Parathyroid adenoma (tissue), 2 donors: ENCODE measurements at regions not wholly inside any gene's neighbourhood (a gene's known extent, or its start where the extent isn't known, plus 50 kb on each side); places are given as distances from the start of the nearest gene placed in this dataset.

Source experiments
- H2AFZ ChIP-seq: fragments of 300-600 bp; sonication (generic); one replicate; pipeline ENCODE4 v1.7.0; 2017; ENCODE audit warnings: antibody characterized with exemption, mild to moderate bottlenecking
- H3K27ac ChIP-seq: fragments of 300-600 bp; sonication (generic); one replicate; pipeline ENCODE4 v1.7.0; 2017
- H3K27me3 ChIP-seq: fragments of 300-600 bp; sonication (generic); one replicate; pipeline ENCODE4 v1.7.0; 2017; ENCODE audit warnings: low read length; ENCODE audit not compliant: control insufficient read depth, insufficient read depth
- H3K36me3 ChIP-seq: fragments of 300-600 bp; sonication (generic); one replicate; pipeline ENCODE4 v1.7.0; 2017; ENCODE audit warnings: low read length; ENCODE audit not compliant: control insufficient read depth, insufficient read depth
- H3K4me1 ChIP-seq: fragments of 300-600 bp; sonication (generic); one replicate; pipeline ENCODE4 v1.7.0; 2017; ENCODE audit warnings: control low read depth
- H3K4me2 ChIP-seq: fragments of 300-600 bp; sonication (generic); one replicate; pipeline ENCODE4 v1.7.0; 2017; ENCODE audit warnings: low read length
- H3K4me3 ChIP-seq: fragments of 300-600 bp; sonication (generic); one replicate; pipeline ENCODE4 v1.7.0; 2017; ENCODE audit warnings: low read depth, low read length
- H3K79me2 ChIP-seq: fragments of 300-600 bp; sonication (generic); one replicate; pipeline ENCODE4 v1.7.0; 2017; ENCODE audit warnings: control low read depth
- H3K9ac ChIP-seq: fragments of 300-600 bp; sonication (generic); one replicate; pipeline ENCODE4 v1.7.0; 2017; ENCODE audit warnings: mild to moderate bottlenecking
- H3K9me3 ChIP-seq: fragments of 300-600 bp; sonication (generic); one replicate; pipeline ENCODE4 v1.7.0; 2017; ENCODE audit warnings: low read length; ENCODE audit not compliant: control insufficient read depth
- CTCF ChIP-seq: fragments of 300-600 bp; sonication (generic); IDR thresholded peaks from one replicate; pipeline ENCODE4 v1.7.0; 2017; ENCODE audit warnings: antibody characterized with exemption, mild to moderate bottlenecking
- donor health status: primary hyperparathyroidism.

- H3K4me3 ChIP-seq: no peak overlapping the region
- no peak for TF ChIP-seq CTCF
- no peaks in the 10 kb centered on the region for H3K79me2 ChIP-seq
- no peak overlapping the region for H3K4me2 ChIP-seq
- H3K27me3 ChIP-seq: no peaks in the 10 kb centered on the region
- no peak overlapping the region for H2AFZ ChIP-seq
- H3K4me1 ChIP-seq: no peaks in the 10 kb centered on the region
- no peaks in the 10 kb centered on the region for H3K9me3 ChIP-seq
- H3K27ac ChIP-seq: no peak overlapping the region
- H3K9ac ChIP-seq: no peak overlapping the region
- H3K36me3 ChIP-seq: no peaks in the 10 kb centered on the region
Observed at GRCh38 chr1:233791372-233791703, 113.1 kb upstream of the SLC35F3 start.

DNA sequence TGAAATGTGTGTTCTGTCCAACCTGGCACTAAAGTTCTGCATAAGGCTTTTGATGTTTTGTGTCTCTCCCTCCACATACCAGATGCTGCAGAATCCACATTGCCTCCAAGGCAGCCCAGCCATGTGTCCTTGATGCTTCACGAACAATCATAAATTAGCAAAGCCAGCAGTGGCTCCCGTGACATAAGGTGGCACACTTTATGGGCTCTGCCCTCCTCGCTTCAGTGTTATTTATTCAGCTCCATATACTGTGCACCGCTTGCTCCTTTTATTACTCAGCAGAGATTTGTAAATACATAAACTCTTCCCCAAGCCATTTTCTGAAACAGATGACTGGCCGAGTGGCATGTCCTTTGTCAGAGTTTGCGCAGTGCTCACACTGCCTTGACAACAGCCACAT is 112.8 kb upstream of the SLC35F3 start:
- TF ChIP-seq CTCF: no peak
- Histone ChIP-seq H3K79me2 (no peaks in the 10 kb centered on the region), H3K4me1 (no peaks in the 10 kb centered on the region), H3K4me2 (no peak overlapping the region), H3K27me3 (no peaks in the 10 kb centered on the region), H3K36me3 (no peaks in the 10 kb centered on the region), H3K9ac (no peak overlapping the region), H3K27ac (no peak overlapping the region), H2AFZ (no peak overlapping the region), H3K9me3 (no peaks in the 10 kb centered on the region), H3K4me3 (no peak overlapping the region)

GRCh38 chr1:233794863-233795262 is 109.6 kb upstream of the SLC35F3 start:
- no peak overlapping the region for H3K27ac ChIP-seq
- no peaks in the 10 kb centered on the region for H3K27me3 ChIP-seq
- no peak overlapping the region for H3K4me3 ChIP-seq
- H3K9me3 ChIP-seq: peaks cover 2% of the 10 kb centered on the region
- no peak overlapping the region for H3K9ac ChIP-seq
- TF ChIP-seq CTCF: no peak
- no peak overlapping the region for H2AFZ ChIP-seq
- H3K36me3 ChIP-seq: no peaks in the 10 kb centered on the region
- H3K79me2 ChIP-seq: no peaks in the 10 kb centered on the region
- no peaks in the 10 kb centered on the region for H3K4me1 ChIP-seq
- no peak overlapping the region for H3K4me2 ChIP-seq

DNA sequence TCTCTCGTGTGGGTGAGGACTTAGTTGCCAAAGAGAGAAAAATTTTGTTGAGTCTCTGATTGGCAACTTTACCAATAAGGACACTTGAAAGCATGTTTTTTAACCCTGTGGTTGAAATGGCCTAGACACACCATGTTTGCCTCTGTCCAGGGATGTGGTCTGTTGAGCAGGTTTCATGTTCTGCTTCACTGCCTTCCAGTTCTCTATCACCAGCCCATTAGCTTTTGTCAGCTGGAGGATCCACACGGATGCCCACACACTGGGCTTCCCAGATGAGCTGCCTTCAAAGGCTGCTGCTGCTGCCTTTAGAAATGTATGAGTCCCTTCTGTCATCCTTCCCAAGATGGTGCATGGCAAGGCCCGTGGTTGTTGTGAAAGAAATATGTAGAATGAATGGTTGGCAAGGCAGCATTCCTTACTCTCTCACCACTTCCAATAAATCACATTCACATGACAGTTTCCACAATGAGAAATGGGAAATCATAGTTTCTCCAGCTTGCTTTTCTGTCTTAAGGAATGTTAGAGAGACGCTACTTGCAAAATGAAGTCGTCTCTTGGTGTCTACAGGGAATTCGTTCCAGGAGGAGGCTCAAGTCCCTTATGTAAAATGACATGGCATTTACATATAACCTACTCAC is 108.2 kb upstream of the SLC35F3 start:
- Histone ChIP-seq H3K4me1 (no peaks in the 10 kb centered on the region), H3K27me3 (no peaks in the 10 kb centered on the region), H3K4me2 (no peak overlapping the region), H3K4me3 (no peak overlapping the region), H3K9ac (no peak overlapping the region), H3K79me2 (no peaks in the 10 kb centered on the region), H3K36me3 (no peaks in the 10 kb centered on the region), H2AFZ (no peak overlapping the region), H3K9me3 (peaks cover 2% of the 10 kb centered on the region), H3K27ac (no peak overlapping the region)
- no peak for TF ChIP-seq CTCF

DNA sequence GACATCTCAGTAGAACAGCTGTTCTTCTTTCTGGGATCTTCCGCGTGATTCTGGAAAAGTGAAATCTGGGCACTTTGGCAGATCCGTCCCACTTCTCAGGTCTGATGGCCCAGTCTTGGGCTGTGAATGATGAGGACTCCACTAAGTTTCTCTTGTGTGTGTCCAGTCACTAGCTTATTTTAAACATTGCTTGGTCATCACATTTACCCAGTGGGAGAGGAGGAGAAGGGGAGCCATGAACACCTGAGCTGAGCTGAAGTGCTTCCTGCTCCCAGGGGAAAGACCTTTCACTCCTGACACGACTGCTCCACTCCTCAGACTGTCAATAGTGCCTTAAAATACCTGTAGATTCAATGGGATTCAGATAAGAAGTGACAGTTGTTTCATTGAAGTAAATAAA is 101.9 kb upstream of the SLC35F3 start:
- H3K36me3 ChIP-seq: no peaks in the 10 kb centered on the region
- no peak for TF ChIP-seq CTCF
- H3K4me2 ChIP-seq: no peak overlapping the region
- no peaks in the 10 kb centered on the region for H3K4me1 ChIP-seq
- no peak overlapping the region for H2AFZ ChIP-seq
- H3K9ac ChIP-seq: no peak overlapping the region
- no peaks in the 10 kb centered on the region for H3K27me3 ChIP-seq
- no peaks in the 10 kb centered on the region for H3K79me2 ChIP-seq
- peaks cover 2% of the 10 kb centered on the region for H3K9me3 ChIP-seq
- H3K4me3 ChIP-seq: no peak overlapping the region
- H3K27ac ChIP-seq: no peak overlapping the region
